GM18499 (cell line): ENCODE measurements at regions not wholly inside any gene's neighbourhood (a gene's known extent, or its start where the extent isn't known, plus 50 kb on each side); places are given as distances from the start of the nearest gene placed in this dataset.

Experiments used
- ATAC-seq: cut with Tn5 transposase; IDR thresholded peaks from one replicate; pipeline ENCODE4 v1.9.1; 2021; ENCODE audit warnings: moderate number of reproducible peaks; ENCODE audit not compliant: insufficient read depth, unreplicated experiment

GRCh38 chr3:89624494-89624893 lies 517.1 kb downstream of the EPHA3 start:
- no peak for ATAC-seq

DNA sequence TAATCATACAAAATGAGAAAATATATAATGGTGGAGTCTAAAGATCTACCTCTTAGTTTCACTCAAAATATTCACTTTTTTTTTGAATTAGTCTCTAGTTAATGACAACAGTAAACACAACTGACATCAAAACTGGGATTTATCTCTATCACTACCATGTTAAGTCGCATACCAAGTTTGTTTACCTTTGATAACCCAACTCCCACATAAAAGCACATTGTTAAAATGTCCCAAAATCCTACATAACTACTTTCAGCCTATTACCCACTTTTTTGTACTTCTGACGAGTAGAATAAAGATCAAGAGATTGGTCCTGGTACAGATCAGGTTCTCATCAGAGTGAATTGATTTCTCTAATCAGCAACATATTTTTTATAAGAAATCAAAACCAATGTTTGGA lies 518.5 kb downstream of the EPHA3 start:
- no peak for ATAC-seq

DNA sequence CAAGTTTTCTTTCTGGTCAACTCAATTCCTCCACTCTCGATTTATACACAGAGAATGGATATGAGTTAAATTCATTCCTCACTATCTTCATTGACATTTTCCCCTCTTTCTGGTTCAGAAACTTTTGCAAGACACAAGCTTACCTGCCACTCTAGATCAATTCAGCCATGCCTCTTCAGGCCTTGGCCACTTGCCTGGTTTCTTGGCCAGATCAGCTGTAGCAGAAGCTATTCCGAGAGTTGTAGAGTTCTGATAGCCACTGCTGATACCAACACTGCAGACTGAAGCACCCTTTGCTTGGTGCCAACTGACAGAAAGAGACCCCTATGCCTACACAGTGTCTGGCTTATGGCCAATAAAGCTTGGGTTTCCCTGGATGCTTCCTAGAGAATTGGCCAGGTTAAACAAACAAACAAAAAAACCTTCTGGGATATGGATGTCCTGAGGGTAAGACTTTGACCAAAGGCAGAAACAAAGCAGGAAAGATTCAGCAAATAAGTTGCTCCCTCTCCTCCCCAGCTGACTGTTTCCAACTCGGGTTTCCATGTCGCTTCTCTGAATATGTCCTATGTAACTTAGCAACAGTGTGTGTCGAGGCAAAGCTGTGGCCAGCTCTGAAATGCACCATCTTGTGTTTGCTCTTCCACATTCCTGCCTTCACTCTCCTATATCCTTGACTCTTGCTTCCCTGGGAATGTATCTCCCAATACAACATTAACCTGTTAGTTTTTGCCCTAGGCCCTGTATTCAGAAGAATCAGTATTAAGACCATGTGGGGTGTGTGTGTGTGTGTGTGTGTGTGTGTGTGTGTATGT lies 521.6 kb downstream of the EPHA3 start:
- no peak for ATAC-seq

GRCh38 chr3:89635137-89635536 lies 527.7 kb downstream of the EPHA3 start:
- ATAC-seq: no peak

DNA sequence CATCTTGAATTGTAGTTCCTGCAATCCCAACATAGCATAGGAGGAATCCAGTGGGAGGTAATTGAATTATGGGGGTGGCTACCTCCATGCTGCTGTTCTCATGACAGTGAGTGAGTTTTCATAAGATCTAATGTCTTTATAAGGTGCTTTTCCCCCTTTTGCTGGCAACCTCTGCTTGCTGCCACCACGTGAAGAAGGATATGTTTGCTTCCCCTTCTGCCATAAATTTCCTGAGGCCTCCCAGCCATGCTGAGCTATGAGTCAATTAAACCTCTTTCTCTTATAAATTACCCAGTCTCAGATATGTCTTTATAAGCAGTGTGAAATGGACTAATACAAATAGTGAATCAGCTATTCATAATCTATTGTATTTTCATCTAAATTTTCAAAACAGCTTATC lies 537.3 kb downstream of the EPHA3 start:
- no peak for ATAC-seq

DNA sequence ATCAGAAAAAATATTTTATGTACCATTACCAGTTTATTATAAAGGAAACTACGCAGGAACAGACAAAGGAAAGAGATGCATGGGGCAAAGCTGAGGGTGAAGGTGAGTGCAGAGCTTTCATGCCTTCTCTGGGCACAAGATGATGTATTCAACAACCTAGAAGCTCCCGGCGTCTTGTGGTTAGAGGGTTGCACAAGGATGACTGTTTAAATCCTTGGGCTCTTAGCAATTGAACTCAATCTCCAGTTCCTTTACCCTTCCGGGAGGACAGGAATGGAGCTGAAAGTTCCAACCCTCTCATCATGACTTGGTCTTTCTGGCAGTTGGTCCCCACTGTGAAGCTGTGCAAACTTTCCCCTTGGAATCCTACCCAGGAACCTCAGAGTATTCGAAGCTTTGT lies 542.0 kb downstream of the EPHA3 start:
- ATAC-seq: no peak

DNA sequence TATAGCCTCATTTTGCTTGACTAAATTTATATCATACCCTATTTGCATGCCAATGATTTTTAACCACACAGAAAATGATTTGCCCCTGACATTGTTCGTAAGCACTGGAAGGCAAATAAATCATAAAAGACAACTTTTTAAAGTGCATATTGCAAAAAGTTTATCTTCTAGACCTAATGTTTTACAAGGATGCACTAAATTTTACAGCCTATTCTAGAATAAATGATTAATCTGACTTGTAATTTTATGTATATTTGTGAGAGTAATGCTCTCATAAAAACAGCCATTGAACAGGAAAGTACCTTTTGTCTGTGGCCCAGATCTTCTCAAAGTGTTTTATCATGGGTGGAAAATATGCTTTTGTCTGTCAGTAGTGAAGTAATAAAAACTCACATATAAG lies 546.6 kb downstream of the EPHA3 start:
- ATAC-seq: no peak

DNA sequence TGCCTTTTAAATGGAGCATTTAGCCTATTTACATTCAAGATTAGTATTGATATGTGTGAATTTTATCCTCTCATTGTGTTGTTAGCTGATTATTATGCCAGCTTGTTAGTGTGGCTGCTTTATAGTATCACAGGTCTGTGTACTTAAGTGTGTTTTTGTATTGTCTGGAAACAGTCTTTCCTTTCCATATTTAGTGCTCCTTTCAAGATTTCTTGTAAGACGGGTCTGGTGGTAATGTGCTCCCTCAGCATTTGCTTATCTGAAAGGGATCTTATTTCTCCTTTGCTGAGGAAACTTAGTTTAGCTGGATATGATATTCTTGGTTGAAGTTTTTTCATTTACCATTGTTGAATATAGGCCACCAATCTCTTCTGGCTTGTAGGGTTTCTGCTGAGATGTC lies 549.0 kb downstream of the EPHA3 start:
- no peak for ATAC-seq

DNA sequence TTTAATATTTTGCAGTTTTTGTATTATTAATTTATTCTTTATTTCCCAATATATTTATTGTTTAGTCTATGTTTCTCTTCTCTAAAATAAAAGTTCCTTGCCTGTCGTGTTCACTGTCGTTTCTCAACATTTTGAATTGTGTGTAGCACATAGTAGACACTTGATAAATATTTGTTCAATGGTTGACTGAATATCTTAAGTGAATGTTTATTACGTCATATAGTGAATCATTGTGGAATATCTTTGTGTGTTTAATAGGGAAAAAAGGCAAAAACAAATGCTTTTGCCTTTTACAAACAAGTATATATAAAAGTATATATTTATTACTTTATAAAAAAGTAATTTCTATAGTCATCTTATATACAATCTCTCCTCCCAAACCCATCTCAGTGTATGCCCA lies 572.3 kb downstream of the EPHA3 start:
- no peak for ATAC-seq

DNA sequence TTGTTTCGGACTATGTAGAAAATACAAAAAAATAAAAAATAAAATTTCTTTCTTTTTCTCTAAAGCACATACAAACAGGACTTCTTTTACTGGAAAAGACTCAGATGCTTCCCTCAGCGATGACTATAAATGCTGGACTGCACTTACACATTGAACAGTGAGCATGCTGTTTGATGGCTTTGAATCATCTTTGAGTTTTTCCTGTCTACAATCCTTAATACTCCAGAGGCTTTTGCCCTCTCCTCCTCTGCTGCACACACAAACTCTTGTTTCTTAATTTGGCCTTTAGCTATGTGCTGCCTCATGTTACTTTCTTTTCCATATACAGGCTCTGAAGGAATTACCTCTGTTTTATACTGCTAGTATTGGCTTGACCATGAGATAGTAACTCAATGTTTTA lies 575.1 kb downstream of the EPHA3 start:
- no peak for ATAC-seq

- ATAC-seq: no peak
Observed at GRCh38 chr3:89685731-89686130, 578.3 kb downstream of the EPHA3 start.

GRCh38 chr3:89690646-89691045 lies 583.2 kb downstream of the EPHA3 start:
- no peak for ATAC-seq

DNA sequence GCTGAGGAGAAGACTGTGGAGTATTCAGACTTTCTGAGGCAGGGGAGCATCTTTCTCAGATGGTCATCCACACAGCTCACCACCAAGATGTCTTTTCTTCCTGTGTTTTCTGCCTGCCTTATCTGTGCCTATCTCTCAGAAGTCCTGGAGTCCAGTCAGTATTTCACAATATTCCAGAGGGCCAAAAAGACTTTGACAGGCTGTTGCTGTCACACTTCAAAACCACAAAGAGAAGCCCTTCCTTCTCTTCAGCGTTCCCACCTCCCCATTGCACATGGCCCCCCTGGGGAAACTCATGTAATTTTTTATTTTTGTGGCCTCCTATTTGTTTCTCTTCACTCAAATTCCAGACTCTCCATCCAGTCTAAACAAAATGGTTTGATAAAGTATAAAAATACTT lies 585.2 kb downstream of the EPHA3 start:
- ATAC-seq: no peak

- ATAC-seq: no peak
Observed at GRCh38 chr3:89697321-89697916, 590.0 kb downstream of the EPHA3 start.

DNA sequence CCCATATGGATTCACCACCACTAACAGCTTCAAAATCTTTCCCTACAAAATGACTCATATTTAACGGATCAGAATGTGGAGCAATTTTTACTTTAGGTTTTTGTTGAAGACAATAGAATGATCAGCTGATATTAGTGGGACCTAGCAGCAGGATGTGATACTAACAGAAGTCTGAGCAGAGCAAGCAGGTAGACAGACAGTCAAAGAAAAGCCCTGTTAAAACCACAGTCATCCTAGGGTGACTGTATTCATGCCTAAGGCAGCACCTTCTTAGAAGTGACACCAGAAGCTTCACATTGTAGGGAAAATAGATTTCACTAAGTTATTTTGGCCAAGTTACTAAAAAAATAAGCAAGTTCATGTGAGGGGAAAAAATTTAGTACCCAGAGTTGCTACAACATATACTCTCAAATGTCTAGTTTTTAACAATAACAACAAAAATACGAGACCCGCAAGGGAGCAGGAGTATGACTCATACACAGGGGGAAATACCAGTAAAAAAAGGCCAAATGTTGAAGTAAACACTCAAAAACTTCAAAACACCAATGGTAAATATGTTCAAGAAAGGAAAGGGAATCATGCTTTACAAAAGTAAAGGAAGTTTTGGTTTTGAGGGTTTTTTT lies 590.9 kb downstream of the EPHA3 start:
- ATAC-seq: no peak

GRCh38 chr3:89699229-89699628 lies 591.8 kb downstream of the EPHA3 start:
- no peak for ATAC-seq

DNA sequence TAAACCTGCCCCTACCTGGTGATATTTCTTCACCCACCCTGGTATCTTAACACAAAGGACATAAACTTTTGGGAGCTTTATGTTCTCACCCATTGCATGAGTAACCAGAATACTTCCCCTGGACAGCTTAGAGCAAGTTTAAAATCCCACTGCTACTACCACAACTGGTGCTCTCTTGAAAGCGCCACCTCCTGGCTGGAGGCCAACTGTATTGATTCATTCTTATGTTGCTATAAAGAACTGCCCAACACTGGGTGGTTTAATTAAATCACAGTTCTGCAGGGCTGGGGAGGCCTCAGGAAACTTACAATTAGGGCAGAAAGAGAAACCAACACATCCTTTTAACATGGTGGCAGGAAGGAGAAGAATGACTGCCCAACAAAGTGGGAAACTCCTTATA lies 592.4 kb downstream of the EPHA3 start:
- ATAC-seq: no peak

- ATAC-seq: no peak
Observed at GRCh38 chr3:89702404-89702803, 595.0 kb downstream of the EPHA3 start.

GRCh38 chr3:89713196-89713595 lies 605.8 kb downstream of the EPHA3 start:
- no peak for ATAC-seq

- ATAC-seq: no peak
Observed at GRCh38 chr3:89714237-89714636, 606.8 kb downstream of the EPHA3 start.

DNA sequence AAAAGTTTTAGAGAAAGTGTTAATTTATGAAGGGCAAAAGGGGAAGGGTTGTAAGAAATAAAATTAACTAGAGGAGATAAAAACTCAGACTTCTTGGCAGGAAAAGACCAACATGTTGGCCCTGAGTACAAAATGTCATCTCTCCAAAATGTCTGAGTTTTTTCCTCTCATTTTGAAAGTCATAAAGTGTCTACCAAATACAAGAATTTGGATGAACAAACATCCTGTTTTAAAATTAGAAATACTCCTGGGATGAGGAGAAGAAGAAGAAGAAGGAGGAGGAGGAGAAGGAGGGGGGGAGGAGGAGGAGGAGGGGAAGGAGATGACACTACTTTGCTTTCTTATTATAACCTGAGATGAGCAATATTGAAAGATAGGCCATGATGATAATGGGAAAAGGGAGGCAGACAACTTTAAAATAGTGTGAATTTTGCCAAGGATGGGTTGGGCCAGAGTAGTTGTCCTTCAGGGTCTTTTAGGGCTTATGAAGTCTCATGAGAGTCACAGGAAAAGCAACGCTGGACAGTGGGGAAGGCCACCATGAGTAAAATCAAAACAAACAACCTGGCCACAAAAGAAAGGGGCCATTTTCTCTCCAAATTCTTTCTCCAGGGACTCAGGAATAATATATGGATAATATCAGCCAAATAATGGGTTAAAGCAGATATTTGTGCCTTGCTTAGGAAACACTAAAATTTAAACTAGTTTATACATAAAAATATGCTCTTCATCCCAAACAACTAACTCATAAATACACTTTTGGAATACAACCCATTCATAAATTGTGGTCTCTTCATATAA lies 632.9 kb downstream of the EPHA3 start:
- ATAC-seq: no peak
